ENCODE measurements at regions not wholly inside any gene's neighbourhood (a gene's known extent, or its start where the extent isn't known, plus 50 kb on each side); places are given as distances from the start of the nearest gene placed in this dataset.
"Not testable (repeated sequence)": the region's sequence is repeated elsewhere in the genome, so short reads cannot be mapped to it uniquely, and the experiment has no call there.

- not testable (repeated sequence) for TF ChIP-seq CTCF, POLR2A (IDR thresholded peaks at IDR 0.05)
Measured at GRCh38 chr5:30455484-30455883, 738.0 kb upstream of the CDH6 start.

Data from body of pancreas (tissue), 4 donors.